ENCODE measurements at regions not wholly inside any gene's neighbourhood (a gene's known extent, or its start where the extent isn't known, plus 50 kb on each side); places are given as distances from the start of the nearest gene placed in this dataset.
"Not testable (repeated sequence)": the region's sequence is repeated elsewhere in the genome, so short reads cannot be mapped to it uniquely, and the experiment has no call there.

DNA sequence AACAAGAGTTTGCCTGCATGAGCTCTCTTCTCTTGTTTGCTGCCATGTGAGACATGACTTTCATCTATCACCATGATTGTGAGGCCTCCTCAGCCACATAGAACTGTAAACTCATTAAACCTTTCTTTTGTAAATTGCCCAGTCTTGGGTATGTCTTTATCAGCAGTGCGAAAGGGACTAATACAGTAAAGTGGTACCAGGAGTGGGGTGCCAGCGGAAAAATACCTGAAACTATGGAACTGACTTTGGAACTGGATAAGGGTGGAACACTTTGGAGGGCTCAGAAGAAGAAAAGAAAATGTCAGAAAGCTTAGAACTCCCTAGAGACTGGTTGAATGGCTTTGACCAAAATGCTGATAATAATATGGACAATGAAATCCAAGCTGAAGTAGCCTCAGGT, 260.9 kb downstream of the DSC3 start:
- CTCF ChIA-PET: no interaction called here
- ATAC-seq (no peak), DNase-seq (ENCODE audit: low read depth in 1 of 2, low spot score in 1 of 2) (no peak), FAIRE-seq (no peak)
- H3K4me2 ChIP-seq: no peak overlapping the region
- no peak overlapping the region for H3K4me3 ChIP-seq
- no peaks in the 10 kb centered on the region for H3K9me3 ChIP-seq
- POLR2A ChIA-PET: no interaction called here
- WGBS (ENCODE audit: missing lambda C conversion rate): 17% methylated on average over 2 of the region's 2 CpGs
- no peaks in the 10 kb centered on the region for H3K4me1 ChIP-seq
- TF ChIP-seq ZNF302 (CRISPR knock-in tag; IDR thresholded peaks at IDR 0.05) (no peak), FOSL2 (IDR thresholded peaks at IDR 0.05) (no peak), FOSL2 (CRISPR knock-in tag; IDR thresholded peaks at IDR 0.05) (no peak), HOXB13 (CRISPR knock-in tag; IDR thresholded peaks at IDR 0.05; ENCODE audit: low read depth) (no peak), TP53 (CRISPR knock-in tag; IDR thresholded peaks at IDR 0.05) (no peak), TFCP2L1 (CRISPR knock-in tag; IDR thresholded peaks at IDR 0.05) (no peak), CBX2 (IDR thresholded peaks at IDR 0.05; ENCODE audit: borderline replicate concordance, low read depth) (no peak), CEBPB (IDR thresholded peaks at IDR 0.05) (no peak), HEYL (CRISPR knock-in tag; IDR thresholded peaks at IDR 0.05) (no peak), EHMT2 (IDR thresholded peaks at IDR 0.05; ENCODE audit: low read depth) (no peak), FOSB (CRISPR knock-in tag; IDR thresholded peaks at IDR 0.05) (no peak), KDM5A (IDR thresholded peaks at IDR 0.05) (no peak)
- TF ChIP-seq, protein P1, sequence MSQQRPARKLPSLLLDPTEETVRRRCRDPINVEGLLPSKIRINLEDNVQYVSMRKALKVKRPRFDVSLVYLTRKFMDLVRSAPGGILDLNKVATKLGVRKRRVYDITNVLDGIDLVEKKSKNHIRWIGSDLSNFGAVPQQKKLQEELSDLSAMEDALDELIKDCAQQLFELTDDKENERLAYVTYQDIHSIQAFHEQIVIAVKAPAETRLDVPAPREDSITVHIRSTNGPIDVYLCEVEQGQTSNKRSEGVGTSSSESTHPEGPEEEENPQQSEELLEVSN (IDR thresholded peaks at IDR 0.05; ENCODE audit: borderline replicate concordance, low read depth): no peak
- TF ChIP-seq, protein P2, sequence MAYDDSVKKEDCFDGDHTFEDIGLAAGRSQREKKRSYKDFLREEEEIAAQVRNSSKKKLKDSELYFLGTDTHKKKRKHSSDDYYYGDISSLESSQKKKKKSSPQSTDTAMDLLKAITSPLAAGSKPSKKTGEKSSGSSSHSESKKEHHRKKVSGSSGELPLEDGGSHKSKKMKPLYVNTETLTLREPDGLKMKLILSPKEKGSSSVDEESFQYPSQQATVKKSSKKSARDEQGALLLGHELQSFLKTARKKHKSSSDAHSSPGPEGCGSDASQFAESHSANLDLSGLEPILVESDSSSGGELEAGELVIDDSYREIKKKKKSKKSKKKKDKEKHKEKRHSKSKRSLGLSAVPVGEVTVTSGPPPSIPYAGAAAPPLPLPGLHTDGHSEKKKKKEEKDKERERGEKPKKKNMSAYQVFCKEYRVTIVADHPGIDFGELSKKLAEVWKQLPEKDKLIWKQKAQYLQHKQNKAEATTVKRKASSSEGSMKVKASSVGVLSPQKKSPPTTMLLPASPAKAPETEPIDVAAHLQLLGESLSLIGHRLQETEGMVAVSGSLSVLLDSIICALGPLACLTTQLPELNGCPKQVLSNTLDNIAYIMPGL (CRISPR knock-in tag; IDR thresholded peaks at IDR 0.05; ENCODE audit: borderline replicate concordance): no peak
- TF ChIP-seq, protein P3, sequence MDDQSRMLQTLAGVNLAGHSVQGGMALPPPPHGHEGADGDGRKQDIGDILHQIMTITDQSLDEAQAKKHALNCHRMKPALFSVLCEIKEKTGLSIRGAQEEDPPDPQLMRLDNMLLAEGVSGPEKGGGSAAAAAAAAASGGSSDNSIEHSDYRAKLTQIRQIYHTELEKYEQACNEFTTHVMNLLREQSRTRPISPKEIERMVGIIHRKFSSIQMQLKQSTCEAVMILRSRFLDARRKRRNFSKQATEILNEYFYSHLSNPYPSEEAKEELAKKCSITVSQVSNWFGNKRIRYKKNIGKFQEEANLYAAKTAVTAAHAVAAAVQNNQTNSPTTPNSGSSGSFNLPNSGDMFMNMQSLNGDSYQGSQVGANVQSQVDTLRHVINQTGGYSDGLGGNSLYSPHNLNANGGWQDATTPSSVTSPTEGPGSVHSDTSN (IDR thresholded peaks at IDR 0.05): no peak
- TF ChIP-seq, protein P4, sequence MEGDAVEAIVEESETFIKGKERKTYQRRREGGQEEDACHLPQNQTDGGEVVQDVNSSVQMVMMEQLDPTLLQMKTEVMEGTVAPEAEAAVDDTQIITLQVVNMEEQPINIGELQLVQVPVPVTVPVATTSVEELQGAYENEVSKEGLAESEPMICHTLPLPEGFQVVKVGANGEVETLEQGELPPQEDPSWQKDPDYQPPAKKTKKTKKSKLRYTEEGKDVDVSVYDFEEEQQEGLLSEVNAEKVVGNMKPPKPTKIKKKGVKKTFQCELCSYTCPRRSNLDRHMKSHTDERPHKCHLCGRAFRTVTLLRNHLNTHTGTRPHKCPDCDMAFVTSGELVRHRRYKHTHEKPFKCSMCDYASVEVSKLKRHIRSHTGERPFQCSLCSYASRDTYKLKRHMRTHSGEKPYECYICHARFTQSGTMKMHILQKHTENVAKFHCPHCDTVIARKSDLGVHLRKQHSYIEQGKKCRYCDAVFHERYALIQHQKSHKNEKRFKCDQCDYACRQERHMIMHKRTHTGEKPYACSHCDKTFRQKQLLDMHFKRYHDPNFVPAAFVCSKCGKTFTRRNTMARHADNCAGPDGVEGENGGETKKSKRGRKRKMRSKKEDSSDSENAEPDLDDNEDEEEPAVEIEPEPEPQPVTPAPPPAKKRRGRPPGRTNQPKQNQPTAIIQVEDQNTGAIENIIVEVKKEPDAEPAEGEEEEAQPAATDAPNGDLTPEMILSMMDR (IDR thresholded peaks at IDR 0.05): no peak
- no peak overlapping the region for H3K27ac ChIP-seq

DNA sequence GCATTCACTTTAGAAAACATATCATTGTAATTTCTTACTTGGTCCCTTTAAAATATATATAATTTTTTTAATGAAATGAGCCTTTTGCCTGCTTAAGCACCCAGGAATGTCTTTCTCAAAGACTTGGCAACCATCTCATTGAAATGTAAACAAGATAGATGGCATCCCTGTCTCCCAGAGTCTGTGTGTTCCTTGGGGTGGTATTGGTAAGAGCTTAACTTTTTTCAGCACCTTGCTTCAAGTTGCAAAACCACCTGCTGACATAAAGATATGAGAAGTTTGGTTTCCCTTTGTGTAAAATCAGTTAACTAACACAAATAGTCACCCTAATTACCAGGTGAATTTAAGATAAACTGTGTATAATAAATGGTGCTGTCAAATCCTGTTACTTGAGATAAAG, 266.9 kb downstream of the DSC3 start:
- no peak for TF ChIP-seq EHMT2 (IDR thresholded peaks at IDR 0.05; ENCODE audit: low read depth)
- TF ChIP-seq NR3C1 (IDR thresholded peaks at IDR 0.05): no peak
- no peak for TF ChIP-seq HDAC2 (IDR thresholded peaks at IDR 0.05)
- TF ChIP-seq HOXA7 (CRISPR knock-in tag; IDR thresholded peaks at IDR 0.05): no peak
- TF ChIP-seq HEYL (CRISPR knock-in tag; IDR thresholded peaks at IDR 0.05): no peak
- TF ChIP-seq EHF (CRISPR knock-in tag; IDR thresholded peaks at IDR 0.05): no peak
- TF ChIP-seq MYC (IDR thresholded peaks at IDR 0.05; ENCODE audit: borderline replicate concordance, low read length): no peak
- no peak for TF ChIP-seq BHLHE40 (IDR thresholded peaks at IDR 0.05; ENCODE audit: low read depth, low read length)
- no peak for TF ChIP-seq TFCP2L1 (CRISPR knock-in tag; IDR thresholded peaks at IDR 0.05)
- TF ChIP-seq FOSL2 (IDR thresholded peaks at IDR 0.05): no peak
- no peak for TF ChIP-seq FOSL2 (CRISPR knock-in tag; IDR thresholded peaks at IDR 0.05)
- no peak for TF ChIP-seq EP300 (IDR thresholded peaks at IDR 0.05)
- TF ChIP-seq CHD2 (IDR thresholded peaks at IDR 0.05; ENCODE audit: low read length, partially characterized antibody): no peak
- DNase-seq (ENCODE audit: low read depth in 1 of 2, low spot score in 1 of 2): no peak

DNA sequence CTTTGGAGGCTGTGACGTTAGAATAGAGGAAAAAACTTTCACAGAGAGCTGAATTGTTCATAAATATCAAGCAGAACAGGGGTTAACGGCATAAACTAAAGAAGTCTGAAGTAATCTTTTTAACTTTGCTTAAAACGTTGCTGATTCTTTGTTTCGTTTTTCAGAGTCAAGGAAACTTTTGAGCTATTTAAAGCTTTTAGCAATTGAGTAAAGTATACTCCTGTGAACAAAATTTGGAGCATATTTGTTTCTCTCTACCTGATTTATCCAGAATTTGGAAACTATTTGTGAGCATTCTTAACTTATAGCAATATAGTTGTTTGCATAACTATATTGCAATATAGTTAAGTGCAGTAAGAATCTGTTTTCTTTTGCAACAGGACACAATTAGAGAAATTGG, 270.4 kb downstream of the DSC3 start:
- ATAC-seq; H3K4me3 ChIP-seq; FAIRE-seq; H3K4me2 ChIP-seq; H3K27ac ChIP-seq; DNase-seq (ENCODE audit: low read depth in 1 of 2, low spot score in 1 of 2); H3K4me1 ChIP-seq; CTCF ChIA-PET; H3K9me3 ChIP-seq; POLR2A ChIA-PET: not testable (repeated sequence)
- WGBS (ENCODE audit: missing lambda C conversion rate): 1% methylated on average over 4 of the region's 4 CpGs

More for the DNA sequence above, 266.9 kb downstream of the DSC3 start:
- H3K27ac ChIP-seq: no peak overlapping the region
- ChIA-PET POLR2A (no interaction called here), CTCF (no interaction called here)
- no peak overlapping the region for H3K4me2 ChIP-seq
- no peak for FAIRE-seq
- no peak for ATAC-seq
- H3K4me1 ChIP-seq: no peaks in the 10 kb centered on the region
- no peaks in the 10 kb centered on the region for H3K9me3 ChIP-seq
- no peak overlapping the region for H3K4me3 ChIP-seq
